HEK293 (cell line): ENCODE measurements at regions not wholly inside any gene's neighbourhood (a gene's known extent, or its start where the extent isn't known, plus 50 kb on each side); places are given as distances from the start of the nearest gene placed in this dataset.

ENCODE experiments used
- CTCF ChIA-PET: fragments of 350-600 bp; formaldehyde crosslinking; extraction: SDS; loops from one replicate; lab custom pipeline; 2021; ENCODE audit warnings: antibody characterized with exemption; lab: Yijun Ruan, JAX
- POLR2A ChIA-PET: fragments of 300-600 bp; formaldehyde crosslinking; extraction: SDS; loops from one replicate; lab custom pipeline; 2020; ENCODE audit warnings: antibody characterized with exemption, inconsistent platforms; lab: Yijun Ruan, JAX
- H3K27ac ChIP-seq: fragments of 200-500 bp; sonication (Bioruptor generic); 2 replicates; pipeline ENCODE4 v1.5.1; 2014; ENCODE audit warnings: low read depth, low read length, control low read depth, inconsistent platforms; ENCODE audit errors: extremely low read depth
- H3K36me3 ChIP-seq, 2 experiments: fragments of 200-500 bp in 1 of 2; sonication (Bioruptor generic) in 1 of 2; 1 replicate in 1 of 2; 2 replicates in 1 of 2; pipeline ENCODE4 v1.5.1; 2014 to 2017; ENCODE audit warnings: inconsistent platforms in 2 of 2, low read length in 2 of 2; ENCODE audit not compliant: control insufficient read depth in 2 of 2, insufficient read depth in 1 of 2
- H3K4me1 ChIP-seq: fragments of 200-500 bp; sonication (Bioruptor generic); 2 replicates; pipeline ENCODE4 v1.5.1; 2014; ENCODE audit warnings: mild to moderate bottlenecking, low read length, inconsistent platforms; ENCODE audit not compliant: control insufficient read depth, insufficient read depth
- H3K4me3 ChIP-seq: 2 replicates; pipeline ENCODE4 v1.5.1; 2011; ENCODE audit warnings: low read depth, mild to moderate bottlenecking, control low read depth, low read length, moderate library complexity
- H3K9me3 ChIP-seq: fragments of 200-500 bp; sonication (Bioruptor generic); 2 replicates; pipeline ENCODE4 v1.5.1; 2014; ENCODE audit warnings: low read depth, low read length, inconsistent platforms; ENCODE audit not compliant: control insufficient read depth, insufficient read depth
- EGR2 ChIP-seq: fragments of 450-650 bp; formaldehyde crosslinking; IDR thresholded peaks from 2 replicates; pipeline ENCODE4 v1.5.1; 2016; ENCODE audit warnings: low read depth, missing biosample characterization, missing genetic modification characterization
- IKZF3 ChIP-seq: fragments of 450-650 bp; IDR thresholded peaks from 2 replicates; pipeline ENCODE4 v1.5.0; 2018; ENCODE audit warnings: missing biosample characterization, mild to moderate bottlenecking, missing genetic modification characterization, moderate library complexity
- KLF10 ChIP-seq: fragments of 450-650 bp; IDR thresholded peaks from 2 replicates; pipeline ENCODE4 v1.5.1; 2018; ENCODE audit warnings: missing biosample characterization, mild to moderate bottlenecking, missing genetic modification characterization
- MZF1 ChIP-seq: fragments of 450-650 bp; formaldehyde crosslinking; IDR thresholded peaks from 2 replicates; pipeline ENCODE4 v1.5.1; 2017; ENCODE audit warnings: missing biosample characterization, missing genetic modification characterization, borderline replicate concordance
- TCF7L2 ChIP-seq: IDR thresholded peaks from 2 replicates; pipeline ENCODE4 v1.6.1; 2011; ENCODE audit warnings: low read depth, mild to moderate bottlenecking, inconsistent platforms, low read length, moderate library complexity, borderline replicate concordance
- ZFP3 ChIP-seq: fragments of 450-650 bp; formaldehyde crosslinking; IDR thresholded peaks from 2 replicates; pipeline ENCODE4 v1.5.1; 2016; ENCODE audit warnings: low read depth, missing biosample characterization, missing genetic modification characterization
- ZNF112 ChIP-seq: fragments of 450-650 bp; formaldehyde crosslinking; IDR thresholded peaks from 2 replicates; pipeline ENCODE4 v1.5.0; 2017; ENCODE audit warnings: missing biosample characterization, missing genetic modification characterization
- ZNF140 ChIP-seq: fragments of 450-650 bp; formaldehyde crosslinking; IDR thresholded peaks from 2 replicates; pipeline ENCODE4 v1.5.1; 2016; ENCODE audit warnings: missing biosample characterization, missing genetic modification characterization
- ZNF155 ChIP-seq: fragments of 450-650 bp; formaldehyde crosslinking; IDR thresholded peaks from 2 replicates; pipeline ENCODE4 v1.5.1; 2016; ENCODE audit warnings: missing biosample characterization, missing genetic modification characterization
- ZNF157 ChIP-seq: fragments of 450-650 bp; formaldehyde crosslinking; IDR thresholded peaks from 2 replicates; pipeline ENCODE4 v1.5.1; 2016; ENCODE audit warnings: missing biosample characterization, missing genetic modification characterization
- ZNF16 ChIP-seq: fragments of 450-650 bp; formaldehyde crosslinking; IDR thresholded peaks from 2 replicates; pipeline ENCODE4 v1.5.1; 2016; ENCODE audit warnings: low read depth, missing biosample characterization, missing genetic modification characterization
- ZNF292 ChIP-seq: fragments of 450-650 bp; formaldehyde crosslinking; IDR thresholded peaks from 2 replicates; pipeline ENCODE4 v1.5.1; 2016; ENCODE audit warnings: low read depth, missing biosample characterization, missing genetic modification characterization, borderline replicate concordance
- ZNF521 ChIP-seq: fragments of 450-650 bp; formaldehyde crosslinking; IDR thresholded peaks from 2 replicates; pipeline ENCODE4 v1.5.1; 2017; ENCODE audit warnings: missing biosample characterization, mild to moderate bottlenecking, missing genetic modification characterization
- ZNF560 ChIP-seq: fragments of 450-650 bp; formaldehyde crosslinking; IDR thresholded peaks from 2 replicates; pipeline ENCODE4 v1.5.1; 2017; ENCODE audit warnings: missing biosample characterization, missing genetic modification characterization, borderline replicate concordance
- ZNF610 ChIP-seq: fragments of 450-650 bp; formaldehyde crosslinking; IDR thresholded peaks from 2 replicates; pipeline ENCODE4 v1.5.1; 2016; ENCODE audit warnings: missing biosample characterization, missing genetic modification characterization, borderline replicate concordance
- ZSCAN23 ChIP-seq: fragments of 450-650 bp; formaldehyde crosslinking; IDR thresholded peaks from 2 replicates; pipeline ENCODE4 v1.5.1; 2016; ENCODE audit warnings: missing biosample characterization, missing genetic modification characterization
- TF ChIP-seq, protein P1 (sequence below): fragments of 450-650 bp; formaldehyde crosslinking; IDR thresholded peaks from 2 replicates; pipeline ENCODE4 v1.5.1; 2016; ENCODE audit warnings: missing biosample characterization, missing genetic modification characterization
- TF ChIP-seq, protein P2 (sequence below): fragments of 450-650 bp; formaldehyde crosslinking; IDR thresholded peaks from 2 replicates; pipeline ENCODE4 v1.5.1; 2016; ENCODE audit warnings: missing biosample characterization, missing genetic modification characterization
- TF ChIP-seq, protein P3 (sequence below): fragments of 450-650 bp; formaldehyde crosslinking; IDR thresholded peaks from 2 replicates; pipeline ENCODE4 v1.5.1; 2016; ENCODE audit warnings: missing biosample characterization, missing genetic modification characterization
- TF ChIP-seq, protein P4 (sequence below): fragments of 450-650 bp; formaldehyde crosslinking; IDR thresholded peaks from 2 replicates; pipeline ENCODE4 v1.5.1; 2017; ENCODE audit warnings: missing biosample characterization, mild to moderate bottlenecking, missing genetic modification characterization, moderate library complexity

DNA sequence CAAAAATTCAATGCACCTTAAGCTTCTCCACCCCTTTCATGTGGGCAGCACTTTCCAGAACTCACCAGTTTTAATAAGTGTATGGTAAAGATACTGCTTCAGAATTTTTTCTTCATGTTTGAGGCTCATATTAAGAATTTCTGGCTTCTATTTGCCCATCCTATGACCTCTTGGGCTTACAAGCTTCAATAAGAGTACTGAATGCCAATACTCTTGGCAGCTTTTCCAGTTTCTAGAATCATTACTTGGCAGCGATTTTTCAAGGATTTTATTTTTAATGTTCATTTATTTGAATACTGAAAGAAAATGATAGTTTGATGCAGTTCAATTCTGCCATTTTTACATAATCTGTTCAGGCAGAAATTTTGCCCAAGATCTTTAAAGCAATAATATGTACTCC, 242.1 kb upstream of the KCND2 start (continued):
- TF ChIP-seq, protein P1, sequence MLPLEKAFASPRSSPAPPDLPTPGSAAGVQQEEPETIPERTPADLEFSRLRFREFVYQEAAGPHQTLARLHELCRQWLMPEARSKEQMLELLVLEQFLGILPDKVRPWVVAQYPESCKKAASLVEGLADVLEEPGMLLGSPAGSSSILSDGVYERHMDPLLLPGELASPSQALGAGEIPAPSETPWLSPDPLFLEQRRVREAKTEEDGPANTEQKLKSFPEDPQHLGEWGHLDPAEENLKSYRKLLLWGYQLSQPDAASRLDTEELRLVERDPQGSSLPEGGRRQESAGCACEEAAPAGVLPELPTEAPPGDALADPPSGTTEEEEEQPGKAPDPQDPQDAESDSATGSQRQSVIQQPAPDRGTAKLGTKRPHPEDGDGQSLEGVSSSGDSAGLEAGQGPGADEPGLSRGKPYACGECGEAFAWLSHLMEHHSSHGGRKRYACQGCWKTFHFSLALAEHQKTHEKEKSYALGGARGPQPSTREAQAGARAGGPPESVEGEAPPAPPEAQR (tag by site-specific recombination): no peak
- no peak for TF ChIP-seq ZFP3 (tag by site-specific recombination)
- TF ChIP-seq, protein P2, sequence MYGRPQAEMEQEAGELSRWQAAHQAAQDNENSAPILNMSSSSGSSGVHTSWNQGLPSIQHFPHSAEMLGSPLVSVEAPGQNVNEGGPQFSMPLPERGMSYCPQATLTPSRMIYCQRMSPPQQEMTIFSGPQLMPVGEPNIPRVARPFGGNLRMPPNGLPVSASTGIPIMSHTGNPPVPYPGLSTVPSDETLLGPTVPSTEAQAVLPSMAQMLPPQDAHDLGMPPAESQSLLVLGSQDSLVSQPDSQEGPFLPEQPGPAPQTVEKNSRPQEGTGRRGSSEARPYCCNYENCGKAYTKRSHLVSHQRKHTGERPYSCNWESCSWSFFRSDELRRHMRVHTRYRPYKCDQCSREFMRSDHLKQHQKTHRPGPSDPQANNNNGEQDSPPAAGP (tag by site-specific recombination): no peak
- TF ChIP-seq, protein P3, sequence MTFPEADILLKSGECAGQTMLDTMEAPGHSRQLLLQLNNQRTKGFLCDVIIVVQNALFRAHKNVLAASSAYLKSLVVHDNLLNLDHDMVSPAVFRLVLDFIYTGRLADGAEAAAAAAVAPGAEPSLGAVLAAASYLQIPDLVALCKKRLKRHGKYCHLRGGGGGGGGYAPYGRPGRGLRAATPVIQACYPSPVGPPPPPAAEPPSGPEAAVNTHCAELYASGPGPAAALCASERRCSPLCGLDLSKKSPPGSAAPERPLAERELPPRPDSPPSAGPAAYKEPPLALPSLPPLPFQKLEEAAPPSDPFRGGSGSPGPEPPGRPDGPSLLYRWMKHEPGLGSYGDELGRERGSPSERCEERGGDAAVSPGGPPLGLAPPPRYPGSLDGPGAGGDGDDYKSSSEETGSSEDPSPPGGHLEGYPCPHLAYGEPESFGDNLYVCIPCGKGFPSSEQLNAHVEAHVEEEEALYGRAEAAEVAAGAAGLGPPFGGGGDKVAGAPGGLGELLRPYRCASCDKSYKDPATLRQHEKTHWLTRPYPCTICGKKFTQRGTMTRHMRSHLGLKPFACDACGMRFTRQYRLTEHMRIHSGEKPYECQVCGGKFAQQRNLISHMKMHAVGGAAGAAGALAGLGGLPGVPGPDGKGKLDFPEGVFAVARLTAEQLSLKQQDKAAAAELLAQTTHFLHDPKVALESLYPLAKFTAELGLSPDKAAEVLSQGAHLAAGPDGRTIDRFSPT (tag by site-specific recombination): no peak
- TF ChIP-seq, all 188 proteins: peak for 0

DNA sequence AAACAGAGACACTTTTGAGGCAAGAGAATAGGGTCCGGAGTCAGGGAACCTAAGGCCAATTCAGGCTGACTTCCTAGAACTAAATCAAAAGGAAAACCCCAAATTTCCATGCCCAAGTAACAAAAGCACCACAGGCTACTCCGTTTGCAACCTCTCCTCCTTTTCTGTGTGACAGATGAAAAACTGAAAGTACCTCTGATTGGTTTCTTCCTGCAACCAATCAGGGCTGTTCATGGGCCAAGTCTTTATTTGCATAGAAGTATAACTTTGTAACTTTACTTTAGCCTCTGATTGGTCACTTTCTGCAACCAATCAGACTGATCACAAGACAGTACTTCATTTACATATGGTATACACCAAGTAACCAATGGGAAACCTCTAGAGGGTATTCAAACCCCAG, 239.9 kb upstream of the KCND2 start:
- ChIA-PET CTCF (no interaction called here), POLR2A (no interaction called here)
- no peaks in the 10 kb centered on the region for H3K36me3 ChIP-seq
- H3K4me3 ChIP-seq: no peak overlapping the region
- no peaks in the 10 kb centered on the region for H3K4me1 ChIP-seq
- H3K27ac ChIP-seq: no peak overlapping the region
- no peak for TF ChIP-seq ZNF292
- TF ChIP-seq IKZF3 (tag by site-specific recombination): no peak
- no peak for TF ChIP-seq ZSCAN23 (tag by site-specific recombination)
- TF ChIP-seq, protein P3 (tag by site-specific recombination): no peak
- no peak for TF ChIP-seq ZNF521 (tag by site-specific recombination)
- TF ChIP-seq, all 188 proteins: peak for 0
- H3K9me3 ChIP-seq: no peaks in the 10 kb centered on the region

DNA sequence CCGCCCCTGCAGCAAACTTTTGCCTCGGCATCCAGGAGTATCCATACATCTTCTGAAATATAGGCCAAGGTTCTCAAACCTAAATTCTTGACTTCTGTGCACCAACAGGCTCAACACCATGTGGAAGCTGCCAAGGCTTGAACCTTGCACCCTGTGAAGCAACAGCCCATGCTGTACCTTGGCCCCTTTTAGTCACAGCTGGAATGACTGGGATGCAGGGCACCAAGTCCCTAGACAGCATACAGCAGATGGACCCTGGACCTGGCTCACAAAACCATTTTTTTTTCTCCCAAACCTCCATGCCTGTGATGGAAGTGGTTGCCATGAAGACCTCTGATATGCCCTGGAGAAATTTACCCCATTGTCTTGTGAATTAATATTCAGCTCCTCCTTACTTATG, 233.8 kb upstream of the KCND2 start:
- CTCF ChIA-PET: no interaction called here
- H3K9me3 ChIP-seq: no peaks in the 10 kb centered on the region
- H3K27ac ChIP-seq: no peak overlapping the region
- no peaks in the 10 kb centered on the region for H3K4me1 ChIP-seq
- H3K4me3 ChIP-seq: no peak overlapping the region
- H3K36me3 ChIP-seq: no peaks in the 10 kb centered on the region
- POLR2A ChIA-PET: no interaction called here
- TF ChIP-seq ZNF155 (tag by site-specific recombination) (no peak), ZNF140 (tag by site-specific recombination) (no peak), KLF10 (tag by site-specific recombination) (no peak), ZNF610 (tag by site-specific recombination) (no peak), ZNF112 (tag by site-specific recombination) (no peak), EGR2 (tag by site-specific recombination) (no peak), ZNF157 (no peak), TCF7L2 (no peak), ZNF560 (tag by site-specific recombination) (no peak), ZNF16 (tag by site-specific recombination) (no peak), MZF1 (tag by site-specific recombination) (no peak)
- TF ChIP-seq, protein P1 (tag by site-specific recombination): no peak
- TF ChIP-seq, protein P4, sequence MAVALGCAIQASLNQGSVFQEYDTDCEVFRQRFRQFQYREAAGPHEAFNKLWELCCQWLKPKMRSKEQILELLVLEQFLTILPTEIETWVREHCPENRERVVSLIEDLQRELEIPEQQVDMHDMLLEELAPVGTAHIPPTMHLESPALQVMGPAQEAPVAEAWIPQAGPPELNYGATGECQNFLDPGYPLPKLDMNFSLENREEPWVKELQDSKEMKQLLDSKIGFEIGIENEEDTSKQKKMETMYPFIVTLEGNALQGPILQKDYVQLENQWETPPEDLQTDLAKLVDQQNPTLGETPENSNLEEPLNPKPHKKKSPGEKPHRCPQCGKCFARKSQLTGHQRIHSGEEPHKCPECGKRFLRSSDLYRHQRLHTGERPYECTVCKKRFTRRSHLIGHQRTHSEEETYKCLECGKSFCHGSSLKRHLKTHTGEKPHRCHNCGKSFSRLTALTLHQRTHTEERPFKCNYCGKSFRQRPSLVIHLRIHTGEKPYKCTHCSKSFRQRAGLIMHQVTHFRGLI (tag by site-specific recombination): no peak
